KMS-11 (cell line): ENCODE measurements at regions not wholly inside any gene's neighbourhood (a gene's known extent, or its start where the extent isn't known, plus 50 kb on each side); places are given as distances from the start of the nearest gene placed in this dataset.
"Not testable (repeated sequence)": the region's sequence is repeated elsewhere in the genome, so short reads cannot be mapped to it uniquely, and the experiment has no call there.

ENCODE experiments used
- H2AFZ ChIP-seq: fragments of 200-600 bp; sonication (generic); 2 replicates; pipeline ENCODE4 v1.6.1; 2016; ENCODE audit warnings: antibody characterized with exemption, mixed run types, low read depth
- H3K27ac ChIP-seq: fragments of 200-600 bp; sonication (generic); 2 replicates; pipeline ENCODE4 v1.6.1; 2016; ENCODE audit warnings: mild to moderate bottlenecking, mixed run types
- H3K27me3 ChIP-seq: fragments of 200-600 bp; sonication (generic); 2 replicates; pipeline ENCODE4 v1.6.1; 2017; ENCODE audit warnings: mild to moderate bottlenecking, low read depth, mixed run types, moderate library complexity; ENCODE audit not compliant: insufficient read depth
- H3K36me3 ChIP-seq: fragments of 200-600 bp; sonication (generic); 2 replicates; pipeline ENCODE4 v1.6.1; 2017; ENCODE audit warnings: mild to moderate bottlenecking, mixed run types; ENCODE audit not compliant: insufficient read depth
- H3K4me1 ChIP-seq: fragments of 200-600 bp; sonication (generic); 2 replicates; pipeline ENCODE4 v1.6.1; 2016; ENCODE audit warnings: mild to moderate bottlenecking, low read depth, mixed run types; ENCODE audit not compliant: poor library complexity, severe bottlenecking
- H3K4me2 ChIP-seq: fragments of 200-600 bp; sonication (generic); 2 replicates; pipeline ENCODE4 v1.7.0; 2016; ENCODE audit warnings: mild to moderate bottlenecking, mixed run types
- H3K4me3 ChIP-seq: fragments of 200-600 bp; sonication (generic); IDR thresholded peaks from 2 replicates; pipeline ENCODE4 v1.6.1; 2017; ENCODE audit warnings: low read depth, low read length, mixed read lengths; ENCODE audit not compliant: insufficient read depth
- H3K79me2 ChIP-seq: fragments of 200-600 bp; sonication (generic); 2 replicates; pipeline ENCODE4 v1.6.1; 2016; ENCODE audit warnings: low read depth, mixed run types; ENCODE audit not compliant: insufficient read depth
- H3K9ac ChIP-seq: fragments of 200-600 bp; sonication (generic); 2 replicates; pipeline ENCODE4 v1.6.1; 2016; ENCODE audit warnings: mild to moderate bottlenecking, mixed run types
- H4K20me1 ChIP-seq: fragments of 200-600 bp; sonication (generic); 2 replicates; pipeline ENCODE4 v1.6.1; 2016; ENCODE audit warnings: mild to moderate bottlenecking, mixed run types; ENCODE audit not compliant: insufficient read depth
- TF ChIP-seq, protein P1 (sequence below): fragments of 200-600 bp; sonication (generic); conservative IDR thresholded peaks from 2 replicates; pipeline ENCODE4 v1.6.1; 2017; ENCODE audit warnings: low read depth, mild to moderate bottlenecking, antibody characterized with exemption, low read length, moderate library complexity, mixed read lengths

DNA sequence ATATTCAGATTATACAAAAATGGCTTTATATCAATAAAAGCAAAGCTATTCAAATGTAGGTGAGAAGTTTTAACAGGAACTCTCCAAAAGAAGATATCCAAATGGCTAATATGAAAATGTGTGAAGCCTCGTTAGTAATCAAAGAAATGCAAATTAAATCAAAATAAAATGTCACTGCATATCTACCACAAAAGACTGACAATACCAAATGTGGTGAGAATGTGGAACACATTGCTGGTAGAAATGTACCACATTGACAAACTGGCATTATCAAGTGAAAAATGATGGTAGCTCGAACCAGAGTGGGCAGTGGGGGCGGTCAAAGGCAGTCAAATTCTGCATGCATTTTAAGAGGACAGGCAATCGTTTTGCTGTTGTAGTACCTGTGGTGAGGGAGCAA lies 1012.7 kb downstream of the TDRD15 start:
- Histone ChIP-seq H3K79me2 (no peaks in the 10 kb centered on the region), H3K36me3 (no peaks in the 10 kb centered on the region), H3K4me2 (no peak overlapping the region), H3K9ac (no peak overlapping the region), H4K20me1 (no peaks in the 10 kb centered on the region), H3K4me1 (no peaks in the 10 kb centered on the region), H3K27ac (no peak overlapping the region), H3K4me3 (no peak overlapping the region), H3K27me3 (no peaks in the 10 kb centered on the region), H2AFZ (no peak overlapping the region)
- TF ChIP-seq, protein P1, sequence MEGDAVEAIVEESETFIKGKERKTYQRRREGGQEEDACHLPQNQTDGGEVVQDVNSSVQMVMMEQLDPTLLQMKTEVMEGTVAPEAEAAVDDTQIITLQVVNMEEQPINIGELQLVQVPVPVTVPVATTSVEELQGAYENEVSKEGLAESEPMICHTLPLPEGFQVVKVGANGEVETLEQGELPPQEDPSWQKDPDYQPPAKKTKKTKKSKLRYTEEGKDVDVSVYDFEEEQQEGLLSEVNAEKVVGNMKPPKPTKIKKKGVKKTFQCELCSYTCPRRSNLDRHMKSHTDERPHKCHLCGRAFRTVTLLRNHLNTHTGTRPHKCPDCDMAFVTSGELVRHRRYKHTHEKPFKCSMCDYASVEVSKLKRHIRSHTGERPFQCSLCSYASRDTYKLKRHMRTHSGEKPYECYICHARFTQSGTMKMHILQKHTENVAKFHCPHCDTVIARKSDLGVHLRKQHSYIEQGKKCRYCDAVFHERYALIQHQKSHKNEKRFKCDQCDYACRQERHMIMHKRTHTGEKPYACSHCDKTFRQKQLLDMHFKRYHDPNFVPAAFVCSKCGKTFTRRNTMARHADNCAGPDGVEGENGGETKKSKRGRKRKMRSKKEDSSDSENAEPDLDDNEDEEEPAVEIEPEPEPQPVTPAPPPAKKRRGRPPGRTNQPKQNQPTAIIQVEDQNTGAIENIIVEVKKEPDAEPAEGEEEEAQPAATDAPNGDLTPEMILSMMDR = no peak

DNA sequence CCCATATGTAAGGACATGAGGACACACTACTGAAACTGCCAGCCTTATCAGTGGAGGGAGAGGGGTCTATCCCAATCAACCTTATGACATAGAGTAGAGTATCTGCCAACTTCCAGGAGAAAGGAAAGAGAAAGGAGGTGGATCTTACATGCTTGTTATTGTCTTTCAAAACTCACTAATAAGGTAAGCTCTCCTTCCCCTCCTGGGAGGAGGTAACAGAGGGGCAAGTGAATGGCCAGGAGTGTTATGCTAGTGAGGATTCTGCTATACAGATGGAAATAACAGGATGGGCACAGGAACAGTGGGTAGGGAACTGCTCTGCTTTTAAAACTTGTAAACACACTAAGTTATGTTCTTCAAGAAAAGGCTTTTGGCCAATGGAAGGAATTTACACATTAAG lies 1020.1 kb downstream of the TDRD15 start:
- H3K27me3 ChIP-seq = no peaks in the 10 kb centered on the region
- no peak overlapping the region for H3K9ac ChIP-seq
- H3K4me1 ChIP-seq = no peaks in the 10 kb centered on the region
- no peaks in the 10 kb centered on the region for H3K79me2 ChIP-seq
- no peaks in the 10 kb centered on the region for H4K20me1 ChIP-seq
- no peak overlapping the region for H3K27ac ChIP-seq
- TF ChIP-seq, protein P1 = no peak
- H3K4me2 ChIP-seq = no peak overlapping the region
- no peak overlapping the region for H2AFZ ChIP-seq
- H3K4me3 ChIP-seq = no peak overlapping the region
- H3K36me3 ChIP-seq = no peaks in the 10 kb centered on the region

DNA sequence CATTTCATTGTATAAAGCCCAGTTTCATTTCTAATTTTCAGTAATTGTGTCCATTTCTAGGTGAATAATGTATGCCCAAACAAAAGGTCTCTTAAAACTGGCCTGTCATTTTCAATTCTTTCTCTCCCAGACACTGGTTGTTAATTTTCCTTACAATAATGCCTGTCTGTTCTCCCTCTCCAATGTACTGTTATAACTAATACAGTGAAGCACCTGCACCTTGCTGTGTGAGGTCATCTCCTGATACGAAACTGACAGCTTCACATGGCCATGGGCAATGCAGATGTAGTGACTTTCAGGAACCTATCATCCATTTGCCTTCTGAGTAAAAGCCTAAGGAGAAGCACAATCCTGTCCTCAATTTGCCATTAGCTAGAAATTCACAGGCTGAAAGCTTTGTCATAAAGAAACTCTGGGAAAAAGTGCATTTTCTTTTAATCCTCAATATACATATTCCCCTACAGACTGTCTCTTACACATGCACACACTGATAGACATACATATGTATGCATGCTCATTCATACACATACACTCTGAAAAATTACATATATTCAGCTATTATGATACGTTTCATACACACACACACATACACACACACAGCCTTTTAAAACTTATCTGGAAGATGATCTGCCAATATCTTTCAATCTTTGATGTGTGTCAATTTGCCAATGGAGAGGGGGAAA lies 1030.3 kb downstream of the TDRD15 start:
- Histone ChIP-seq H3K4me1 (no peaks in the 10 kb centered on the region), H2AFZ (no peak overlapping the region), H3K4me3 (no peak overlapping the region), H3K4me2 (no peak overlapping the region), H3K9ac (no peak overlapping the region), H3K27ac (no peak overlapping the region), H3K79me2 (no peaks in the 10 kb centered on the region), H4K20me1 (no peaks in the 10 kb centered on the region), H3K27me3 (no peaks in the 10 kb centered on the region), H3K36me3 (no peaks in the 10 kb centered on the region)
- TF ChIP-seq, protein P1 = no peak

DNA sequence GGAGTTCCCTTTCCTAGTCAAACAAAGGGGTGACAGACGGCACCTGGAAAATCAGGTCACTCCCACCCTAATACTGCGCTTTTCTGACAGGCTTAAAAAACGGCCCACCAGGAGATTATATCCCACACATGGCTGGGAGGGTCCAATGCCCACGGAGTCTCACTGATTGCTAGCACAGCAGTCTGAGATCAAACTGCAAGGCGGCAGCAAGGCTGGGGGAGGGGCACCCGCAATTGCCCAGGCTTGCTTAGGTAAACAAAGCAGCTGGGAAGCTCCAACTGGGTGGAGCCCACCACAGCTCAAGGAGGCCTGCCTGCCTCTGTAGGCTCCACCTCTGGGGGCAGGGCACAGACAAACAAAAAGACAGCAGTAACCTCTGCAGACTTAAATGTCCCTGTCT lies 1032.9 kb downstream of the TDRD15 start:
- H3K4me2 ChIP-seq = not testable (repeated sequence)

DNA sequence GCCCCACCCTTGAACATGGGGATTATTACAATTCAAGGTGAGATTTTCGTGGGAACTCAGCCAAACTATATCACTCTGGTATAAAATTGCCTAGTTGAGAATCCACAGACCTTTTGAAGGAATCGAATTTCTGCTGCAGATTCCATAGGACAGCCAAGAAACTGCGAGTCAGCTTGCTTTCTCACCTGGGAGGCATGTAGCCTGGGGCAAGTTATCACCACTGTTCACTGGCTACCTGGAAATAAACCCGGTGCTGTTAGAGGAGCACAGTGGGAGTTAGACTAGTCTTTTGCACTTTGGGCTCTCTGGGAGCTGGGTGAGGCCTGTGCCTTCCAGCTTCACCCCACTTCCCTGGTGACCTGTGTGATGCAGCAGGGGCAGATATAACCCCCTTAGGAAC lies 1043.5 kb downstream of the TDRD15 start:
- no peaks in the 10 kb centered on the region for H3K36me3 ChIP-seq
- H4K20me1 ChIP-seq = no peaks in the 10 kb centered on the region
- H3K4me1 ChIP-seq = no peaks in the 10 kb centered on the region
- H3K9ac ChIP-seq = no peak overlapping the region
- no peak overlapping the region for H3K27ac ChIP-seq
- TF ChIP-seq, protein P1 = no peak
- no peak overlapping the region for H3K4me3 ChIP-seq
- no peaks in the 10 kb centered on the region for H3K79me2 ChIP-seq
- no peak overlapping the region for H3K4me2 ChIP-seq
- H3K27me3 ChIP-seq = no peaks in the 10 kb centered on the region
- H2AFZ ChIP-seq = no peak overlapping the region

More for the DNA sequence above, 1032.9 kb downstream of the TDRD15 start:
- H2AFZ ChIP-seq, H3K27me3 ChIP-seq, H3K27ac ChIP-seq, H3K79me2 ChIP-seq, H3K4me1 ChIP-seq, H3K36me3 ChIP-seq, H3K4me3 ChIP-seq, H4K20me1 ChIP-seq, H3K9ac ChIP-seq: not testable (repeated sequence)
